Fibroblast of lung (primary cell): ENCODE measurements at regions not wholly inside any gene's neighbourhood (a gene's known extent, or its start where the extent isn't known, plus 50 kb on each side); places are given as distances from the start of the nearest gene placed in this dataset.

Source experiments
- CTCF ChIP-seq, 2 donors: IDR thresholded peaks in 1 of 2; conservative IDR thresholded peaks in 1 of 2; 1 replicate in 1 of 2; 2 replicates in 1 of 2; pipeline ENCODE4 v1.5.1; 2011 to 2012; ENCODE audit warnings: low read length in 2 of 2, control low read depth in 1 of 2, inconsistent platforms in 1 of 2, low read depth in 1 of 2, mild to moderate bottlenecking in 1 of 2
- EZH2 ChIP-seq: IDR thresholded peaks from 2 replicates; pipeline ENCODE4 v1.5.1; 2012; ENCODE audit warnings: low read length, control low read depth, mild to moderate bottlenecking; ENCODE audit errors: missing control alignments

DNA sequence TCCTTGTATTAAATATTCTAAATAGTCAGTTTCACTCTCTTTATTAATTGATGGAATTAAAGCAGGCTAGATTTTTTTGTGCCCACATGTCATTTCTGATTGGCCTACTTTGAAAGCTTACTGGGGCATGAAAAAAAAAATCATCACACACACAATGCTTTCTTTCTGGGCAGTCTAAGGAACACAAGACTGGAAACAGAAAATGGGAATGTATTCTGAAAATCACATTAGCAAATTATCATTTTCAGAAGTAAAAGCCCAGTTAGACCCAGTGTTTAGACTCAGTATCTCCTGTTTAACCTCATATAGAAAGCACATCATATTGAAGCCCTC, 339.4 kb downstream of the SPRY2 start:
- TF ChIP-seq CTCF (conservative IDR thresholded peaks at IDR 0.05 in 1 of 2, IDR thresholded peaks at IDR 0.05 in 1 of 2; ENCODE audit: low read depth in 1 of 2, low read length in 2 of 2) (no peak), EZH2 (no peak)
